HL-60 (cell line): ENCODE measurements at regions not wholly inside any gene's neighbourhood (a gene's known extent, or its start where the extent isn't known, plus 50 kb on each side); places are given as distances from the start of the nearest gene placed in this dataset.

Experiments used
- DNase-seq, 2 experiments: peaks; one replicate each; pipeline ENCODE4 v3.0.0-alpha.2; 2010 to 2020; ENCODE audit warnings: low read depth in 1 of 2, low spot score in 1 of 2
- H3K27ac ChIP-seq: fragments of 250-450 bp; sonication (Bioruptor Pico); replicated peaks from 2 replicates; pipeline ENCODE4 v1.5.1; 2020; ENCODE audit warnings: mild to moderate bottlenecking, moderate library complexity
- H3K27me3 ChIP-seq: fragments of 250-450 bp; sonication (Bioruptor Pico); 2 replicates; pipeline ENCODE4 v1.5.1; 2021; ENCODE audit warnings: mild to moderate bottlenecking, moderate library complexity; ENCODE audit not compliant: insufficient read depth, poor library complexity, severe bottlenecking
- H3K4me3 ChIP-seq: replicated peaks from 2 replicates; pipeline ENCODE4 v1.5.1; 2011; ENCODE audit warnings: mild to moderate bottlenecking, control low read depth, low read length; ENCODE audit not compliant: insufficient read depth
- CTCF ChIP-seq: IDR thresholded peaks from one replicate; pipeline ENCODE4 v1.5.1; 2011; ENCODE audit warnings: low read length, control low read depth, inconsistent platforms; ENCODE audit not compliant: insufficient read depth
- GABPA ChIP-seq: IDR thresholded peaks from 2 replicates; pipeline ENCODE4 v1.6.1; 2012; ENCODE audit warnings: low read depth
- POLR2AphosphoS5 ChIP-seq: IDR thresholded peaks from 2 replicates; pipeline ENCODE4 v1.6.1; 2012; ENCODE audit warnings: low read depth
- REST ChIP-seq: IDR thresholded peaks from 2 replicates; pipeline ENCODE4 v1.6.1; 2012; ENCODE audit warnings: low read depth; ENCODE audit not compliant: insufficient replicate concordance
- SPI1 ChIP-seq: IDR thresholded peaks from 2 replicates; pipeline ENCODE4 v1.6.1; 2012; ENCODE audit warnings: low read depth, mild to moderate bottlenecking, borderline replicate concordance

GRCh38 chr3:55373423-55373822 lies 113.7 kb downstream of the WNT5A start:
- no peak for TF ChIP-seq CTCF
- TF ChIP-seq REST = no peak
- no peak for TF ChIP-seq SPI1
- TF ChIP-seq POLR2AphosphoS5 = no peak
- TF ChIP-seq GABPA = no peak
- H3K4me3 ChIP-seq = no peak overlapping the region
- H3K27ac ChIP-seq = no peak overlapping the region
- no peak for DNase-seq
- peaks cover 2% of the 10 kb centered on the region for H3K27me3 ChIP-seq

- DNase-seq = no peak
- H3K27ac ChIP-seq = no peak overlapping the region
- no peaks in the 10 kb centered on the region for H3K27me3 ChIP-seq
- TF ChIP-seq REST (no peak), GABPA (no peak), SPI1 (no peak), CTCF (no peak), POLR2AphosphoS5 (no peak)
- H3K4me3 ChIP-seq = no peak overlapping the region
These were observed 116.8 kb downstream of the WNT5A start for GRCh38 chr3:55370272-55370671.

- Histone ChIP-seq H3K4me3 (no peak overlapping the region), H3K27ac (no peak overlapping the region), H3K27me3 (no peaks in the 10 kb centered on the region)
- DNase-seq = no peak
- TF ChIP-seq CTCF (no peak), SPI1 (no peak), POLR2AphosphoS5 (no peak), REST (no peak), GABPA (no peak)
These were observed 117.8 kb downstream of the WNT5A start for GRCh38 chr3:55369141-55369847.
